Naive thymus-derived CD4-positive, alpha-beta T cell (primary cell): ENCODE measurements at regions not wholly inside any gene's neighbourhood (a gene's known extent, or its start where the extent isn't known, plus 50 kb on each side); places are given as distances from the start of the nearest gene placed in this dataset.

Experiments
- ATAC-seq: fragments of 150-1000 bp; cut with Tn5 transposase; 2 replicates; pipeline ENCODE4 v1.10.0; 2021; ENCODE audit warnings: mild to moderate bottlenecking, moderate library complexity
- CTCF ChIA-PET: fragments of 350-600 bp; sonication (Branson Sonifier 250); formaldehyde crosslinking; loops from one replicate; lab custom pipeline; 2021; ENCODE audit warnings: antibody characterized with exemption; lab: Charles Lee
- POLR2A ChIA-PET: fragments of 350-600 bp; sonication (Branson Sonifier 250); formaldehyde crosslinking; loops from one replicate; lab custom pipeline; 2021; ENCODE audit warnings: antibody characterized with exemption, inconsistent platforms; lab: Charles Lee
- DNase-seq, 9 donors: peaks; one replicate each; pipeline versions ENCODE4 v3.0.0 to v3.0.0-alpha.2; 2020 to 2022; ENCODE audit warnings: mixed read lengths in 1 of 9
- H3K27ac ChIP-seq: one replicate; pipeline ENCODE4 v1.7.0; 2013; ENCODE audit warnings: mild to moderate bottlenecking, low read depth, low read length, moderate library complexity
- H3K27me3 ChIP-seq, 2 donors: one replicate each; pipeline ENCODE4 v1.7.0; 2013; ENCODE audit warnings: low read length in 2 of 2, mild to moderate bottlenecking in 2 of 2, moderate library complexity in 2 of 2; ENCODE audit not compliant: control insufficient read depth in 2 of 2, insufficient read depth in 2 of 2
- H3K36me3 ChIP-seq, 3 experiments: 1 replicate in 2 of 3; 2 replicates in 1 of 3; pipeline ENCODE4 v1.7.0; 2013; ENCODE audit warnings: low read length in 3 of 3, mild to moderate bottlenecking in 3 of 3, moderate library complexity in 1 of 3; ENCODE audit not compliant: insufficient read depth in 3 of 3, control insufficient read depth in 2 of 3
- H3K4me1 ChIP-seq, 2 donors: one replicate each; pipeline ENCODE4 v1.7.0; 2013; ENCODE audit warnings: low read length in 2 of 2, mild to moderate bottlenecking in 2 of 2, moderate library complexity in 1 of 2; ENCODE audit not compliant: control insufficient read depth in 2 of 2, insufficient read depth in 2 of 2
- H3K4me3 ChIP-seq: 2 replicates; pipeline ENCODE4 v1.7.0; 2013; ENCODE audit warnings: mild to moderate bottlenecking, low read length
- H3K9me3 ChIP-seq, 3 experiments: 1 replicate in 2 of 3; 2 replicates in 1 of 3; pipeline ENCODE4 v1.7.0; 2013; ENCODE audit warnings: low read length in 3 of 3; ENCODE audit not compliant: control insufficient read depth in 2 of 3
- H3K27ac Mint-ChIP-seq, 9 donors: one replicate each; pipeline ENCODE4 v1.8.0; 2020 to 2022; ENCODE audit warnings: mixed read lengths in 9 of 9, mild to moderate bottlenecking in 8 of 9, moderate library complexity in 5 of 9, inconsistent platforms in 2 of 9
- H3K27me3 Mint-ChIP-seq, 5 donors: one replicate each; pipeline ENCODE4 v1.8.0; 2021 to 2022; ENCODE audit warnings: mixed read lengths in 5 of 5, mild to moderate bottlenecking in 1 of 5
- H3K36me3 Mint-ChIP-seq, 5 donors: one replicate each; pipeline ENCODE4 v1.8.0; 2020 to 2022; ENCODE audit warnings: mixed read lengths in 5 of 5, mild to moderate bottlenecking in 3 of 5, inconsistent platforms in 1 of 5
- H3K4me1 Mint-ChIP-seq, 7 donors: one replicate each; pipeline ENCODE4 v1.8.0; 2020 to 2022; ENCODE audit warnings: mixed read lengths in 7 of 7, mild to moderate bottlenecking in 3 of 7, inconsistent platforms in 1 of 7
- H3K4me3 Mint-ChIP-seq, 10 donors: one replicate each; pipeline ENCODE4 v1.8.0; 2020 to 2022; ENCODE audit warnings: mild to moderate bottlenecking in 10 of 10, mixed read lengths in 10 of 10, moderate library complexity in 6 of 10, inconsistent platforms in 2 of 10
- H3K9me3 Mint-ChIP-seq, 11 donors: one replicate each; pipeline ENCODE4 v1.8.0; 2020 to 2022; ENCODE audit warnings: mixed read lengths in 11 of 11, mild to moderate bottlenecking in 4 of 11, inconsistent platforms in 1 of 11, moderate library complexity in 1 of 11
- intact Hi-C, 2 donors: fragments of 100-400 bp; cut with micrococcal nuclease; formaldehyde crosslinking; loops; one replicate each; pipeline ENCODE4 v1.15.1; 2023

DNA sequence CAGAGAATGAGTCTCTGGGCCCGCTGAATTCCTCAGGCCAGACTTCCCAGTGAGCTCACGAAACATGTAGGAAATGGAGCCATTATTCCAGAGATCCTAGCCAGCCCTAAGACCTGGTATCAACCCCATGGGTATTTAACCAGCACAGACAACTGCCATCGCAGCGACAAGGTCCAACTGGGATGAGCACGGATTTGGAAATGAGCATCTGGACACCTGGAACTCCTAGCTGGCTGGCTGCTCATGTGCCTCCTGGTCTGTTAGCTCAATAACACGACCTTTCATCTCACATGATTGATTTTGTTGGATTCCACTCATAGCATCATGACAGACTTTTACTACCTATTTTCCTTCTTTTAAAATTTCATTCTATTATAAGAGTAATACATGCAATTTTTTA is 51.0 kb downstream of the POU3F3 start:
- Mint-ChIP-seq H3K4me1 (peaks cover 0 to 2% (median 0%) of the 10 kb centered on the region in 7 donors), H3K27me3 (peaks cover 13 to 29% (median 18%) of the 10 kb centered on the region in 5 donors), H3K27ac (no peak overlapping the region), H3K36me3 (no peaks in the 10 kb centered on the region), H3K9me3 (peaks cover 0 to 4% (median 0%) of the 10 kb centered on the region in 11 donors), H3K4me3 (no peak overlapping the region)
- POLR2A ChIA-PET: no interaction called here
- no peaks in the 10 kb centered on the region for H3K4me1 ChIP-seq
- intact Hi-C loops: no loop called here
- no peaks in the 10 kb centered on the region for H3K27me3 ChIP-seq
- DNase-seq (no peak), ATAC-seq (no peak)
- CTCF ChIA-PET: no interaction called here
- no peak overlapping the region for H3K4me3 ChIP-seq
- no peaks in the 10 kb centered on the region for H3K36me3 ChIP-seq
- no peaks in the 10 kb centered on the region for H3K9me3 ChIP-seq
- H3K27ac ChIP-seq: no peak overlapping the region

DNA sequence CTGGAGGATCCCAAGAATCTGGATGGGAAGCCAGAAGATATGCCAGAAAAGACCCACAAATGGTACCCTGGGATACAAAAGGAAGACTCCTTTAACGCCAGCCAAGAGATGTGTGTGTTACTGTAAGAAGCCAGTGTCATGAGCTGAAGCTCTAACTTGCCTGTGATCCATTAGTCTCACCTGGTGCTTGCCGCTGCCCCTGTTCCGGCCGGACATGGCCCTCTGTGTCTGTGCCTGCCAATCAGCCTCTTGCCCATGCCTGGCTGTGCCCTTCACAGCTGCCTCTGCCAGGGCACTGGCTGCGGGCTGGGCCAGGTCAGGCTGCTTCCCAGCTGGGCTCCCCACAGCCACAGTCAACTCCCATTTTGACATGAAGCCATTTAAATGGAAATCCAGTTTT is 55.4 kb downstream of the POU3F3 start:
- no peaks in the 10 kb centered on the region for H3K9me3 ChIP-seq
- Mint-ChIP-seq H3K9me3 (peaks cover 0 to 4% (median 0%) of the 10 kb centered on the region in 11 donors), H3K27ac (no peak overlapping the region), H3K36me3 (no peaks in the 10 kb centered on the region), H3K27me3 (peaks cover 12 to 23% (median 17%) of the 10 kb centered on the region in 5 donors), H3K4me1 (no peaks in the 10 kb centered on the region), H3K4me3 (no peak overlapping the region)
- H3K4me1 ChIP-seq: no peaks in the 10 kb centered on the region
- DNase-seq (no peak), ATAC-seq (no peak)
- ChIA-PET POLR2A (no interaction called here), CTCF (no interaction called here)
- intact Hi-C loops: no loop called here
- no peak overlapping the region for H3K27ac ChIP-seq
- no peak overlapping the region for H3K4me3 ChIP-seq
- no peaks in the 10 kb centered on the region for H3K27me3 ChIP-seq
- no peaks in the 10 kb centered on the region for H3K36me3 ChIP-seq

DNA sequence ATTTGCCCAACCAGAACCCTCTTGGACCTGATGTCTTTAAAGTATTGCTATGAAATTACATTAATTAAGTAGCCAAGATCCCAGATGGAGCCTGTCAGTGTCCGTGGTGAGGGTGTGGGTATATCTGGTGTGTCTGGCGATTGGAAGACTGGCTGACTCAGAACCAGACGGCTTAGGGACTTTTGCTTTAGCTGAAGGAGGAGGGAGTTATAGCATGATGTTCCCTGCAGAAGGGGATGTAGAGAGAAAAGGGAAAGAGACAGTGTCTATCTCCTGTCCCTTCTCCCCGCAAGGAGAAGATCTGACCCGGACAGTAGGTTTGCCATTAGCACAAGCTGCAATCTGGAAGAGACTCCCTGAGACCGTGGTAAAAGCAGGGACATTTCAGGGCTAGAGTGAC is 60.6 kb downstream of the POU3F3 start:
- no peak for ATAC-seq
- no peak overlapping the region for H3K4me3 Mint-ChIP-seq
- Histone ChIP-seq H3K36me3 (no peaks in the 10 kb centered on the region), H3K27me3 (no peaks in the 10 kb centered on the region), H3K4me3 (no peak overlapping the region), H3K9me3 (no peaks in the 10 kb centered on the region), H3K27ac (no peak overlapping the region), H3K4me1 (no peaks in the 10 kb centered on the region)
- ChIA-PET CTCF (no interaction called here), POLR2A (no interaction called here)
- H3K9me3 Mint-ChIP-seq: peaks cover 0 to 5% (median 0%) of the 10 kb centered on the region in 11 donors
- no peaks in the 10 kb centered on the region for H3K36me3 Mint-ChIP-seq
- peaks cover 0 to 18% (median 7%) of the 10 kb centered on the region in 5 donors for H3K27me3 Mint-ChIP-seq
- H3K4me1 Mint-ChIP-seq: no peaks in the 10 kb centered on the region
- intact Hi-C loops: no loop called here
- no peak for DNase-seq
- no peak overlapping the region for H3K27ac Mint-ChIP-seq

DNA sequence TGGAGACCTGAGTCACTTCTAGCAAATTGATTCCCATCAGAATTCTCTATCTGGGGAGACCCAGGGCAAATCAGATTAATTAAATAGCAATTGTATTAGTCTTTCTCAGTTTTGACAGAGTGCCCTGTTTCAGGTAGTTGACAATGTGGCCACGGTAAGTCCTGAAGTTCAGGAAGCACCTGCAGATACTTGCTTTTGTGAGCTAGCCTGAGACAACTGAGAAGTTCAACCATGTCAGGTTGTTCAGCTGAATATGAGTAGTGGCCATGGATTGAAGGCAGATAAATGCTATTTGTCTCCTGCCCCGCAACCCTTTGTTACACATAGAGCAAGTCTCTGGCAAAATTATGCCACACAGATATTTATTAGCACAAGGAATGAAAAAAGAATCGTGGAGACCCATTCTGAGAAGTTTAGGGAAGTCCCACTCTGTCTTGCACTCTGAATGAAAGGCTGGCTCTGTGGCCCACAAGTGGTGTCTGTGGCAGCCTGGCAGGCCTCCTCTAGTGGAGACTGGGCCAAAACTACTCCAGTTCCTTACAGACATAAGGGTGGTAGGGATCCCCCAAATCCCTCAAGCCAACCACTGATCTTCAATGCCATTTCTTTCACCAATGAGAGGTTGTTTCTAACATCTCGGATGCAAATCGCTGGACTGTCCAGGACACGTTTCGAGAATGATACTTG is 61.3 kb downstream of the POU3F3 start:
- no peak overlapping the region for H3K4me3 Mint-ChIP-seq
- no peak for ATAC-seq

DNA sequence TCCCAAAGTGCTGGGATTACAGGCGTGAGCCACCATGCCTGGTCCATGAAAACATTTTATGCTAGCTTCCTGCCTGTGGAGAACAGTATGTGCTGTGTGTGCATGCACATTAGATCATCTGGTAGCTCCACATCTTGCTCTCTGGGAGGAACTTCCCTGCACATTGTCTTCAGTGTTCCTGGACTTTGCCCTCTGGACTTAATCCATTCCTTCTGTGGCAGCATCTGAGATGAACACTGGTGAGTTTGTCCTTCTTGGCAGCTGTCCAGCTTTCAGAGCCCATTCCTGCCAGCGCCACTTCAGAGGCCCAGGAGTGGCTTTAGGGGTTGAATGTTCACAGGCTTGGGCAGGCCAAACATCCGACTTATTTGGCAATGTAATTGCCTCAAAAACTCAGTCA is 65.2 kb downstream of the POU3F3 start:
- intact Hi-C loops: no loop called here
- H3K4me3 Mint-ChIP-seq: no peak overlapping the region
- no peaks in the 10 kb centered on the region for H3K36me3 Mint-ChIP-seq
- H3K4me3 ChIP-seq: no peak overlapping the region
- no peak for DNase-seq
- H3K4me1 ChIP-seq: no peaks in the 10 kb centered on the region
- H3K27me3 ChIP-seq: no peaks in the 10 kb centered on the region
- ChIA-PET POLR2A (no interaction called here), CTCF (no interaction called here)
- no peak for ATAC-seq
- peaks cover 0 to 26% (median 7%) of the 10 kb centered on the region in 11 donors for H3K9me3 Mint-ChIP-seq
- no peak overlapping the region for H3K27ac ChIP-seq
- H3K27me3 Mint-ChIP-seq: peaks cover 2 to 19% (median 9%) of the 10 kb centered on the region in 5 donors
- H3K36me3 ChIP-seq: no peaks in the 10 kb centered on the region
- no peaks in the 10 kb centered on the region for H3K9me3 ChIP-seq
- H3K27ac Mint-ChIP-seq: no peak overlapping the region
- no peaks in the 10 kb centered on the region for H3K4me1 Mint-ChIP-seq

More for the DNA sequence above, 61.3 kb downstream of the POU3F3 start:
- H3K27me3 Mint-ChIP-seq: peaks cover 0 to 18% (median 10%) of the 10 kb centered on the region in 5 donors
- no peaks in the 10 kb centered on the region for H3K9me3 ChIP-seq
- H3K27ac ChIP-seq: no peak overlapping the region
- H3K36me3 ChIP-seq: no peaks in the 10 kb centered on the region
- H3K9me3 Mint-ChIP-seq: peaks cover 0 to 6% (median 0%) of the 10 kb centered on the region in 11 donors
- ChIA-PET CTCF (no interaction called here), POLR2A (no interaction called here)
- no peaks in the 10 kb centered on the region for H3K27me3 ChIP-seq
- no peaks in the 10 kb centered on the region for H3K4me1 ChIP-seq
- intact Hi-C loops: no loop called here
- H3K4me1 Mint-ChIP-seq: no peaks in the 10 kb centered on the region
- no peaks in the 10 kb centered on the region for H3K36me3 Mint-ChIP-seq
- H3K4me3 ChIP-seq: no peak overlapping the region
- H3K27ac Mint-ChIP-seq: no peak overlapping the region
- no peak for DNase-seq

DNA sequence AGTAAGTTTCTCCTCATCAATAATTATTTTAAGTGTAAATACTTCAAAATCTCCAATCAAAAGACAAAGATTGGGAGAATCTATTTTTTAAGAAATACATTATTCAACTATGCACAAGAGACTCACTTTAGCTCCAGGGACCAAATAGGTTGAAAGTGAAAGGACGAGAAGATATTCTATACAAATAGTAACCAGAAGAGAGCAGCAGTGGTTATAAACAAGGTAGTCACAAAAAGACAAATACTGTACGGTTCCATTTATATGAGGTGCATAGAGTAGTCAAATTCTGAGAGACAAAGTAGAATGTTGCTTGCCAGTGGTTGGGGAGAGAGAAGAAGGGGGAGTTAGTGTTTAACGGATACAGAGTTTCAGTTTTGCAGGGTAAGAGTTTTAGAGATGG is 69.8 kb downstream of the POU3F3 start:
- Histone ChIP-seq H3K27ac (no peak overlapping the region), H3K27me3 (no peaks in the 10 kb centered on the region), H3K36me3 (no peaks in the 10 kb centered on the region), H3K4me1 (no peaks in the 10 kb centered on the region), H3K4me3 (no peak overlapping the region), H3K9me3 (no peaks in the 10 kb centered on the region)
- H3K4me1 Mint-ChIP-seq: no peaks in the 10 kb centered on the region
- H3K27ac Mint-ChIP-seq: no peak overlapping the region
- H3K4me3 Mint-ChIP-seq: no peak overlapping the region
- H3K9me3 Mint-ChIP-seq: peaks cover 0 to 34% (median 8%) of the 10 kb centered on the region in 11 donors
- ChIA-PET POLR2A (no interaction called here), CTCF (interaction anchor here (0.6 kb wide), 1 partner anchor 1658 kb away, joined by 3 read pairs; no protein-coding TSS in a partner anchor)
- H3K36me3 Mint-ChIP-seq: no peaks in the 10 kb centered on the region
- intact Hi-C loops: no loop called here
- H3K27me3 Mint-ChIP-seq: peaks cover 4 to 25% (median 13%) of the 10 kb centered on the region in 5 donors
- no peak for DNase-seq
- ATAC-seq: no peak

DNA sequence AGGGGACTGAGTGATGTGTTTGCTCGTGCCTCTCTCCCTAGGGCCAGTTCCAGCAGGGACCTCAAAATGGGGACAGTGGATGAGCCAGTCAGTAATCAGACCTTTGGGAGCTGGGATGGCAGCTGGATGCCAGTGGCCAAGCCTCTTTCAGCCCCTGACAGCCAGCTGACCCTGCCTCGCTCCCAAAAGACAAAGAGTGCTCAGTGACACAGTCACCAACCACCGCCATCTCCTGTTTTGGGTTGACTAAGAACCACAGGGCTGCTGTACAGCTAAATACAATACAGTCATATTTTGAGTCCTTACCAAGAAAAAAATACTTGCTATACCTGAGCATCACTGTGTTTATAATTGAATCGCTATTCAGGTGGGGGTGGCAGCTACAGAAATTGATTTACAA is 75.7 kb downstream of the POU3F3 start:
- H3K36me3 Mint-ChIP-seq: no peaks in the 10 kb centered on the region
- no peak for ATAC-seq

More for the DNA sequence above, 75.7 kb downstream of the POU3F3 start:
- Histone ChIP-seq H3K36me3 (no peaks in the 10 kb centered on the region), H3K4me1 (no peaks in the 10 kb centered on the region), H3K27me3 (no peaks in the 10 kb centered on the region), H3K27ac (no peak overlapping the region), H3K4me3 (no peak overlapping the region), H3K9me3 (no peaks in the 10 kb centered on the region)
- Mint-ChIP-seq H3K4me3 (no peak overlapping the region), H3K27me3 (peaks cover under 1 to 31% (median 16%) of the 10 kb centered on the region in 5 donors), H3K9me3 (peaks cover 0 to 9% (median 0%) of the 10 kb centered on the region in 11 donors), H3K27ac (no peak overlapping the region), H3K4me1 (no peaks in the 10 kb centered on the region)
- ChIA-PET CTCF (no interaction called here), POLR2A (no interaction called here)
- DNase-seq: no peak
- intact Hi-C loops: no loop called here
